HG03095 (cell line): ENCODE measurements at regions not wholly inside any gene's neighbourhood (a gene's known extent, or its start where the extent isn't known, plus 50 kb on each side); places are given as distances from the start of the nearest gene placed in this dataset.
A peak's percentile ranks its signal among the peaks of the same experiment; 100 is the strongest.

Experiments
- ATAC-seq: cut with Tn5 transposase; IDR thresholded peaks from one replicate; pipeline ENCODE4 v1.9.1; 2021; ENCODE audit warnings: moderate library complexity; ENCODE audit not compliant: unreplicated experiment

DNA sequence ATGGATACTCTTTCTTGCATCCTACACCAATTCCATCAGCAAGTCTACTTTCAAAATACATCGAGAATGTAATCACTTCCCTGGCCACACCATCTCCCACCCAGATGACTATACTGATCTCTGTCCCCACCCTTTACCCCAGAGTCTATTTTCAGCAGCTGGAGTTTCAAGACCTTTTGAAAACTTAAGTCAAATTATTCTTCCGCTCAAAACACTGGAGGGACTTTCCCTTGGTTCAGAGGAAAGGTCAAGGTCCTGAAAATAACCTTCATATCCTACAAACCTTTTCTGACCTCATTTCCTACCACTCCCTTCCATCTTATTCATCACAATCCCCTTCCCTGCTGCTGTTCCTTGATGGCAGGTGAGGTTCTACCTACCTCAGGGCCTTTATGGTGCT, 58.8 kb upstream of the LYPD6 start:
- ATAC-seq = peak; percentile 97

DNA sequence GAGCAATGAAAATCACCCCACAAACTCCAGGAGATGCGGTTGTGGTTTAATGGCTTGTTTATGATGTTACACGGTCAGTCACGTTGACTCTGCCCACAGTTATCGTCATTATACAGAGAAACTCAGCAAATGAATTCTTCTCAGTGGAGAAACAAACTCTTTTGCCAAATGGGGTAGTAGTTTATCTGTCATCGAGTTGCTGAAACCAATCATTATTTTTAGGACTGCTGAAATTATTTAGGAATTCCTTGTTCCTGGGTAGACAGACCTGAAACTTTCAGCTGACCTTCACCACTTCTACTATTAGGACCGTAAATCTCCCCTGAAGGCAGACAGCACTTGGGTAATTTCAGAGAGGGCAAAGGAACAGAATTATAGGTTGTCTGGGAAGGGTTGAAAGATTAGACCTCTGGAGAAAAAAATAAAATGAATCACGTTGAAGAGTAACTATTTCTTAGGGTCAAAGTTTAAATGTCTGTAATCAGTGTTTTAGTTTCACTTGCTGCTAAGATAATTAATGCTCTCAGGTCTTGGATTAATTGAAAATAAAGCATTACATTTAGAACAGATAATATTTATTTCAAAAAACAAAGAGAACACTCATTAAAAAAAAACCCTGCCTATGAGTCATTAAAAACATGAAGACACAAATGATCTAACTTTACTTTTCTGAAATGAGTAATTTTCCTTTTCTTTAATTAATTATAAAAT, 52.1 kb upstream of the LYPD6 start:
- no peak for ATAC-seq

DNA sequence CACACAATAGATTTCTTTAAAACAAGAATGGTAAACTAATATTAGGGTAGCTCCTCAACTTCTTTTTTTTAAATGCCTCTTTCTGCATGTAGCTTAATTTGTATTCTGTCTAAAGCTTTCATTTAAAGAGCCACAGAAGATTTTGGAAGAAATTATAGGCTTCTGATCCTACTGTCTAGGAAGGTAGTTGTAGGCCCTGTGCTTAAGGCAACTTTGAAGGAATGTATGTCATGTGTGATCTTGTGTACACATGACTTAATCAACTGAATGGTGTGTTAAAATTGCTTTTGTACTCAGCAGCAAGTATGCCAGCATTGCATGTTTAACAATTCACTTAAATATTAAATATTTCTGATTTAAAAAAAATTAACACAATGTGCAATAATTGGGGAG, 51.5 kb upstream of the LYPD6 start:
- ATAC-seq = no peak
